ENCODE measurements at regions not wholly inside any gene's neighbourhood (a gene's known extent, or its start where the extent isn't known, plus 50 kb on each side); places are given as distances from the start of the nearest gene placed in this dataset.

GRCh38 chr9:80407220-80407619, 835.5 kb downstream of the TLE4 start:
- TF ChIP-seq CTCF (IDR thresholded peaks at IDR 0.05) = no peak
- Histone ChIP-seq H3K9ac (ENCODE audit: low read depth in 2 of 2, low read length in 2 of 2) (no peak overlapping the region), H3K36me3 (no peaks in the 10 kb centered on the region), H3K4me1 (no peaks in the 10 kb centered on the region), H3K27me3 (no peaks in the 10 kb centered on the region), H3K27ac (no peak overlapping the region), H3K4me3 (no peak overlapping the region), H3K9me3 (no peaks in the 10 kb centered on the region)
- intact Hi-C loops (cut with DNase I) = no loop called here
- DNase-seq = no peak

- Histone ChIP-seq H3K27me3 (no peaks in the 10 kb centered on the region), H3K27ac (no peak overlapping the region), H3K4me3 (no peak overlapping the region), H3K9ac (ENCODE audit: low read depth in 2 of 2, low read length in 2 of 2) (no peak overlapping the region), H3K36me3 (no peaks in the 10 kb centered on the region), H3K4me1 (no peaks in the 10 kb centered on the region), H3K9me3 (no peaks in the 10 kb centered on the region)
- intact Hi-C loops (cut with DNase I) = no loop called here
- DNase-seq = no peak
- TF ChIP-seq CTCF (IDR thresholded peaks at IDR 0.05) = no peak
These were observed 829.5 kb downstream of the TLE4 start for GRCh38 chr9:80401243-80401642.

GRCh38 chr9:80400624-80401230, 829.0 kb downstream of the TLE4 start:
- Histone ChIP-seq H3K27me3 (no peaks in the 10 kb centered on the region), H3K9ac (ENCODE audit: low read depth in 2 of 2, low read length in 2 of 2) (no peak overlapping the region), H3K27ac (no peak overlapping the region), H3K9me3 (no peaks in the 10 kb centered on the region), H3K36me3 (no peaks in the 10 kb centered on the region), H3K4me3 (no peak overlapping the region), H3K4me1 (no peaks in the 10 kb centered on the region)
- no peak for DNase-seq
- intact Hi-C loops (cut with DNase I) = no loop called here
- TF ChIP-seq CTCF (IDR thresholded peaks at IDR 0.05) = no peak

GRCh38 chr9:80399606-80400005, 827.8 kb downstream of the TLE4 start:
- H3K4me3 ChIP-seq = no peak overlapping the region
- H3K4me1 ChIP-seq = no peaks in the 10 kb centered on the region
- intact Hi-C loops (cut with DNase I) = no loop called here
- no peaks in the 10 kb centered on the region for H3K27me3 ChIP-seq
- no peak for DNase-seq
- H3K9me3 ChIP-seq = no peaks in the 10 kb centered on the region
- H3K27ac ChIP-seq = no peak overlapping the region
- no peaks in the 10 kb centered on the region for H3K36me3 ChIP-seq
- TF ChIP-seq CTCF (IDR thresholded peaks at IDR 0.05) = no peak
- H3K9ac ChIP-seq (ENCODE audit: low read depth in 2 of 2, low read length in 2 of 2) = no peak overlapping the region

- Histone ChIP-seq H3K4me1 (no peaks in the 10 kb centered on the region), H3K27me3 (no peaks in the 10 kb centered on the region), H3K9ac (ENCODE audit: low read depth in 2 of 2, low read length in 2 of 2) (no peak overlapping the region), H3K36me3 (no peaks in the 10 kb centered on the region), H3K4me3 (no peak overlapping the region), H3K27ac (no peak overlapping the region), H3K9me3 (no peaks in the 10 kb centered on the region)
- intact Hi-C loops (cut with DNase I) = no loop called here
- DNase-seq = no peak
- TF ChIP-seq CTCF (IDR thresholded peaks at IDR 0.05) = no peak
These were observed 816.1 kb downstream of the TLE4 start for GRCh38 chr9:80387828-80388227.
